ENCODE measurements at regions not wholly inside any gene's neighbourhood (a gene's known extent, or its start where the extent isn't known, plus 50 kb on each side); places are given as distances from the start of the nearest gene placed in this dataset.
"Not testable (repeated sequence)": the region's sequence is repeated elsewhere in the genome, so short reads cannot be mapped to it uniquely, and the experiment has no call there.

- no peak for DNase-seq
These were observed 115.2 kb upstream of the FAT3 start for GRCh38 chr11:92109466-92109865.

GRCh38 chr11:92107331-92107730 lies 117.3 kb upstream of the FAT3 start:
- DNase-seq, result no peak

- no peak for DNase-seq
These were observed 120.3 kb upstream of the FAT3 start for GRCh38 chr11:92104349-92104748.

- DNase-seq, result peak; percentile 10
These were observed 122.7 kb upstream of the FAT3 start for GRCh38 chr11:92101920-92102319.

GRCh38 chr11:92099183-92099582 lies 125.4 kb upstream of the FAT3 start:
- no peak for DNase-seq

GRCh38 chr11:92098172-92098571 lies 126.4 kb upstream of the FAT3 start:
- no peak for DNase-seq

- DNase-seq, result no peak
These were observed 136.7 kb upstream of the FAT3 start for GRCh38 chr11:92087725-92088537.

- DNase-seq, result peak; percentile 84
These were observed 141.5 kb upstream of the FAT3 start for GRCh38 chr11:92083123-92083522.

- peak; percentile 67 for DNase-seq
These were observed 142.0 kb upstream of the FAT3 start for GRCh38 chr11:92082652-92083051.

GRCh38 chr11:92074498-92074897 lies 150.1 kb upstream of the FAT3 start:
- not testable (repeated sequence) for DNase-seq

GRCh38 chr11:92071660-92072059 lies 153.0 kb upstream of the FAT3 start:
- DNase-seq, result no peak

- peak; percentile 25 for DNase-seq
These were observed 154.4 kb upstream of the FAT3 start for GRCh38 chr11:92070026-92070889.

GRCh38 chr11:92067016-92067415 lies 157.6 kb upstream of the FAT3 start:
- no peak for DNase-seq

GRCh38 chr11:92061456-92062062 lies 163.1 kb upstream of the FAT3 start:
- DNase-seq, result no peak

- DNase-seq, result peak; percentile 18
These were observed 166.7 kb upstream of the FAT3 start for GRCh38 chr11:92057849-92058442.

- no peak for DNase-seq
These were observed 171.4 kb upstream of the FAT3 start for GRCh38 chr11:92053216-92053615.

GRCh38 chr11:92050305-92050704 lies 174.3 kb upstream of the FAT3 start:
- DNase-seq, result no peak

GRCh38 chr11:92048415-92048814 lies 176.2 kb upstream of the FAT3 start:
- DNase-seq, result peak; percentile 54

GRCh38 chr11:92046103-92046502 lies 178.5 kb upstream of the FAT3 start:
- no peak for DNase-seq

GRCh38 chr11:92045301-92045700 lies 179.3 kb upstream of the FAT3 start:
- DNase-seq, result peak; percentile 14

- DNase-seq, result no peak
These were observed 189.1 kb upstream of the FAT3 start for GRCh38 chr11:92035488-92035887.

- DNase-seq, result not testable (repeated sequence)
These were observed 197.5 kb upstream of the FAT3 start for GRCh38 chr11:92027136-92027535.

GRCh38 chr11:92026664-92027063 lies 198.0 kb upstream of the FAT3 start:
- DNase-seq, result no peak

All from OCI-M1 (cell line).